GM10266 (cell line): ENCODE measurements at regions not wholly inside any gene's neighbourhood (a gene's known extent, or its start where the extent isn't known, plus 50 kb on each side); places are given as distances from the start of the nearest gene placed in this dataset.

Experiments used
- DNase-seq: peaks from one replicate; pipeline ENCODE4 v3.0.0; 2012; ENCODE audit errors: extremely low spot score
- CTCF ChIP-seq: IDR thresholded peaks from 2 replicates; pipeline ENCODE4 v1.5.1; 2012; ENCODE audit warnings: mild to moderate bottlenecking, low read depth; ENCODE audit not compliant: control insufficient read depth, insufficient read depth; ENCODE audit errors: missing control alignments

- TF ChIP-seq CTCF, result no peak
- no peak for DNase-seq
These were observed 472.9 kb downstream of the ARHGEF28 start for GRCh38 chr5:74098941-74099340.

GRCh38 chr5:74098456-74098855 lies 472.5 kb downstream of the ARHGEF28 start:
- no peak for TF ChIP-seq CTCF
- DNase-seq, result no peak

GRCh38 chr5:74096325-74096724 lies 470.3 kb downstream of the ARHGEF28 start:
- no peak for TF ChIP-seq CTCF
- DNase-seq, result no peak

GRCh38 chr5:74095871-74096270 lies 469.9 kb downstream of the ARHGEF28 start:
- DNase-seq, result no peak
- no peak for TF ChIP-seq CTCF

- no peak for TF ChIP-seq CTCF
- no peak for DNase-seq
These were observed 468.7 kb downstream of the ARHGEF28 start for GRCh38 chr5:74094782-74095108.

- no peak for DNase-seq
- no peak for TF ChIP-seq CTCF
These were observed 468.2 kb downstream of the ARHGEF28 start for GRCh38 chr5:74094096-74094781.

- no peak for DNase-seq
- no peak for TF ChIP-seq CTCF
These were observed 467.6 kb downstream of the ARHGEF28 start for GRCh38 chr5:74093561-74093960.
